Effector CD8-positive, alpha-beta T cell (primary cell): ENCODE measurements at regions not wholly inside any gene's neighbourhood (a gene's known extent, or its start where the extent isn't known, plus 50 kb on each side); places are given as distances from the start of the nearest gene placed in this dataset.

Source experiments
- DNase-seq: peaks from one replicate; lab custom pipeline; 2025; lab: John Stamatoyannopoulos, UW

GRCh38 chr2:41724465-41724864, 323.4 kb upstream of the PKDCC start:
- no peak for DNase-seq

DNA sequence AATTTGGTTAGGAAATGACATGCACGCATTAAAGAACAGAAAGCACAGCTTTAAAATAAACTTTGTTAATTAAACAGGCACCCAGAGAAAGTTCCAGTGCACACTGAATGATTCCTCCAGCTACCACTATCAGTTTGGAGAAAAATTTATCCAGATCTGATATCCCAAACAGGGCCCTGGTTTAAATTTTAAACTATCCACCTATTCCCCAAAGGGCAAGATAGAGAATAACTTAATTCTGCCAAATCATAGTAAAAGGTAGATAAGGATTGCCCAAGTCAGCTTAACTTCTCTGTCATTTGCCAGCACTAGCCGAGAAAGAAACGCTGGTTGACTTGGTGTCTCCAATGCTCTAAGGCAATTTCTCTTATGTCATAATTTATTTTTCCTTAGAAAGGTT, 321.9 kb upstream of the PKDCC start:
- DNase-seq = no peak

- no peak for DNase-seq
Measured at GRCh38 chr2:41726364-41726763, 321.5 kb upstream of the PKDCC start.

GRCh38 chr2:41727152-41727551, 320.7 kb upstream of the PKDCC start:
- no peak for DNase-seq

DNA sequence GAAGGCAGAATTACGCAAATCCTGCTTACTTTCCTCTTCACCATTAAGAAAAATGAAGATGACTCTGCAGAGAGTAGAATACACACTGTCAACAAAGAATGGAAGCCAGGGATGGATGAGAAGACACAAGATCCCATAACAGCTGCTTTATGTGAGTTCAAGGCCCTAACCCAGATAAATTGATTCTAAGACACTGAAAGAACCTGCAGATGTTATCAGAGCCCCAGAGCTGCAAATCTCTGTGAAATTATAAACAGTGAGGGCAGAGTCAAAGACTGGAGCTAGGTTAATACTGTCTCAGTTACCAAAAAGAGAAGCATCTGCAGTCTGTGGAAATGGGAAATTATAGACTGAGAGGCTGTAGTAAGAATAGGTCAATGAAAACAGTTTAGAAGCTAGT, 320.1 kb upstream of the PKDCC start:
- no peak for DNase-seq

DNA sequence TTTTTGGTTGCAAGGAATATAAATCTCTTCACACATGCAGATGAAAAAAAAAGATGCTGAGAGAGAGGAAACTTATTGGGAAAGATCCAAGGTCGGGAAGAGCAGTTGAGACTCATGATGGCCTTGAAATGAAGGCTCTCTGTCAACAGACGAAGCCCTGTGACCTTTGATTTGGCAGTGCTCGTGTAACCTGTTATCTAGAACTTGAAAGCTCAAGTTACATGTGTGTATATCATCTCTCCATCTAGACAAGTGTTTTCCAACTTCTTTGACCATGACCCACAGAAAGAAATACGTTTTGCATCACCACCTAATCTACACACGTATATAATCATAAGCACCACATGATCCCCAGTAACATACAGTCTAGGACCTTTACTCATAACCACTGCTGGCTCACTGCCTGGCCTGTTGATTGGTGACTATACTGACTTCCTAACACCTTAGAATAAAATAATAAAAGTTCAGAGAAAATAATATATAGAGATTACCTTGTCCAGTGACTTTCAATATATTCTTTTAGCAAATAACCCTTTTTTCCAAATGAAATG, 319.0 kb upstream of the PKDCC start:
- DNase-seq = no peak

DNA sequence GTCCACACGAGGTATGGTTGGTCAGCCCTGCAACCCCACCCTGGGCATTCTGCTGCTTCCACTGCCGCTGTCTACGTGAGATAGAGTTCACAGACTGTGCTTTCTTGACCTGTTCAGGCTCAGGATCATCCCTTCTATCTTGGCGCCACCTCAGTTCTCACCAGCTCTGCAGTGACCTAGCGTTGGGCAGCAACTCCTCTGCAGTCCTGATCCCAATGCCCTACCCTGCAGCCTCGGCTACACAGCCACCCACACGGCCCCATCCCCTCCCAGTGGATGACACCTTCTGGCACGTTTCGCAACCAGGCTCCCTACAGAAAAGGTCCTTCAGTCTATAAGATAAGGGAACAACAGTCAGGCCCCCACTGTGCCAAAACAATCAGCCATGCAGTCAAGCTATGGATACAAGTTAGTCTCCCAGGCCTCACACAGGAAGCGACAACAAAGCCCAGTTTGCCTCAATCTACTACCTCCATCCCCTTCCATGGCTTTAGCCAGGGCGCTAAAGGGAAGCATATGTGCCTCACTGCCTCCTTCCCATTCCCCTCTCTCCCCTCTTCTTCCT, 317.9 kb upstream of the PKDCC start:
- no peak for DNase-seq

DNA sequence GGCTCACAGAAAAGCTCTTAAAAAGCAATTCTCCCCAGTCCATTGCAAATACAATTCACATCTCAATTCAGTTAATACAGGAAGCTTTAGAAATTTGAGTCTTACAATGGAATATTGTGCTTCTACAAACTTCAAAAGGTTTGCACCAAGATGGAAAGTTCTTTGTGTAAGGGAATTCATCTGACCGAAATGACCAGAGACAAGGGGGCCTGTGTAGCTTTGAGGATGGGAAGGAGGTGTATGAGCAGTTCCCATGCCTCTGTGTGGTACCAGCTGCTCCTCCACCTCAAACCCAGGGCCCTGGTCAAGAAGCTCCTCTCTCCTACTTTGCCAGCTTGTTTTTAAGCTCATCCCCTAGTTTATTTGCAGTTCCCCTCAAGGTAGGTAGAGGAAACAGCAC, 312.8 kb upstream of the PKDCC start:
- no peak for DNase-seq

GRCh38 chr2:41735476-41735875, 312.3 kb upstream of the PKDCC start:
- DNase-seq = no peak

- DNase-seq = no peak
Measured at GRCh38 chr2:41736105-41736567, 311.7 kb upstream of the PKDCC start.

GRCh38 chr2:41736586-41736985, 311.2 kb upstream of the PKDCC start:
- no peak for DNase-seq

GRCh38 chr2:41737888-41738287, 309.9 kb upstream of the PKDCC start:
- DNase-seq = no peak

DNA sequence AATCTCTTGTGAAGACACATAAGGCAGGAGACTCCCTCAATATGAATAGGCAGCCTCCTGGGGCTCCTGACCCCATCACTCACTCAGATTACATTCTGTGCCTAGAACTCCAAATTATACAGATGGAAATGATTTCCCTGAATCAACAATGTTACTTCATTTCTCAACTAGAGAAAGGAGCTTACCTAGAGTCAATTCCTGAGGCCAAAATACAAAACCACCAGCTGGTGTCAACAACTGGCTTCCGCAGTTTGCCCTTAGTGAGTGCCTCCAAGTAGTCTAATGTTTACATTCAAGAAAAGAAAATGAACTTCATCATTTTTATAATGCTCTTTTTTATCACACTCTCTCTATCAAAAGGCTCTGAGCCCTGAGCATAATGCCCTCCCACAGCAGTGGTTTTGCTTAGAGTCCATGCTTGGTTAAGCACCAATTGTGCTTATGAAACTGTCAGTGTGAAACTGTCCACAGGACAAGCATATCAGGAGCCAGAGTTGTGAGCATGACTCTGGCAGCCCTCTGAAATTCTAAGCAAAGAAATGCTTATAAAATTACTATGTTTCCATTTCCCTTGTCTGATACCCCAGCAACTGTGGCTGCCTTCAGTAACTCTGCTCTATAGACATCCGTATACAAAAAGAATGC, 305.7 kb upstream of the PKDCC start:
- DNase-seq = no peak

- no peak for DNase-seq
Measured at GRCh38 chr2:41743324-41743723, 304.5 kb upstream of the PKDCC start.

GRCh38 chr2:41750829-41751228, 297.0 kb upstream of the PKDCC start:
- DNase-seq = no peak

GRCh38 chr2:41759880-41760279, 287.9 kb upstream of the PKDCC start:
- no peak for DNase-seq

- no peak for DNase-seq
Measured at GRCh38 chr2:41763141-41763540, 284.7 kb upstream of the PKDCC start.

GRCh38 chr2:41764131-41764530, 283.7 kb upstream of the PKDCC start:
- no peak for DNase-seq

DNA sequence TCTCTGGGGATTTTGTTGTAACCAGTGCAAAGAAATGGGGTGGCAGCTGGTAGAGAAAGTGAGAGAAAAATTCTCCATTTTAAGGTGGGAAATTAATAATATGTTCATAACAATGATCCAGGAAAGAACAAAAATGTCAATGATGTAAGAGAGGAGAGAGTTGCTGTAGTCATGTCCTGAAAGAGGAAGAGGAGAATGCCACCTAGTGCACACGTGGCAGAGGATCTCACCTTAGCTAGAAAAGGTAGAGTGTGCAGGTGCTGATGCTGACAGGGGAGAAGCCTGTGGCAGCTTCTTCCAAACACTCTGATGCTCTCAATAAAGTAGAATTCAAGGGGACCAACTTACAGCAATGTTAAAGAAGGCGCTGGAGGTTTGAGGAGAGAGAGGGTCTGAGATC, 282.9 kb upstream of the PKDCC start:
- DNase-seq = no peak

DNA sequence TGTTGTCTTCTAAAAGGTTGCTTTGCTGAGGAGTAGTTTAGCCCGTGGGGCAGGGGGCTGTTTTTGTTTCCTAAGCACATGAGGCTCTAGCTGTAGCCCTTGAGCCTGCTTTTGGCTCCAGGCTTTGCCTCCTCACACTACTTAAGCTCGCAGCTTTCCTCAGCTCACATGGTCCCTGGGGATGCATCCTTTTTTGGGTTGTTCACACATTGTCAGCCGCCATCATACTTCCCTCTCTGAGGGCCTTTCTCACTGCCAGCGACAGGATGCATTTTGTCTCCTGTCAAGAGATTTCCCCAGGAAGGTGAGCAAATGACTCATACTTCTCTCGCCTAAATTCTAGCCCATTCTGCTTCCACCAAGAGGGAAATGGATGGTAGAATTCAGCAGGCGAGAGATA, 279.5 kb upstream of the PKDCC start:
- no peak for DNase-seq

- DNase-seq = no peak
Measured at GRCh38 chr2:41771710-41772109, 276.1 kb upstream of the PKDCC start.

GRCh38 chr2:41772697-41773096, 275.1 kb upstream of the PKDCC start:
- DNase-seq = no peak

- DNase-seq = no peak
Measured at GRCh38 chr2:41774011-41774605, 273.7 kb upstream of the PKDCC start.
